ENCODE measurements at regions not wholly inside any gene's neighbourhood (a gene's known extent, or its start where the extent isn't known, plus 50 kb on each side); places are given as distances from the start of the nearest gene placed in this dataset.
A peak's percentile ranks its signal among the peaks of the same experiment; 100 is the strongest.
"Not testable (repeated sequence)": the region's sequence is repeated elsewhere in the genome, so short reads cannot be mapped to it uniquely, and the experiment has no call there.

GRCh38 chr16:66099306-66099705 lies 267.2 kb upstream of the CDH5 start:
- no peak for DNase-seq (ENCODE audit: low spot score)

GRCh38 chr16:66097751-66098150 lies 268.7 kb upstream of the CDH5 start:
- no peak for DNase-seq (ENCODE audit: low spot score)

- no peak for DNase-seq (ENCODE audit: low spot score)
Measured at GRCh38 chr16:66095676-66096075, 270.8 kb upstream of the CDH5 start.

- DNase-seq (ENCODE audit: low spot score) = no peak
Measured at GRCh38 chr16:66093191-66093590, 273.3 kb upstream of the CDH5 start.

- no peak for DNase-seq (ENCODE audit: low spot score)
Measured at GRCh38 chr16:66091471-66091891, 275.0 kb upstream of the CDH5 start.

GRCh38 chr16:66088681-66089080 lies 277.8 kb upstream of the CDH5 start:
- DNase-seq (ENCODE audit: low spot score) = no peak

GRCh38 chr16:66087308-66087707 lies 279.2 kb upstream of the CDH5 start:
- DNase-seq (ENCODE audit: low spot score) = no peak

GRCh38 chr16:66085651-66086050 lies 280.8 kb upstream of the CDH5 start:
- no peak for DNase-seq (ENCODE audit: low spot score)

GRCh38 chr16:66084731-66085130 lies 281.8 kb upstream of the CDH5 start:
- DNase-seq (ENCODE audit: low spot score) = not testable (repeated sequence)

- DNase-seq (ENCODE audit: low spot score) = no peak
Measured at GRCh38 chr16:66084306-66084705, 282.2 kb upstream of the CDH5 start.

- DNase-seq (ENCODE audit: low spot score) = no peak
Measured at GRCh38 chr16:66083171-66083570, 283.3 kb upstream of the CDH5 start.

- no peak for DNase-seq (ENCODE audit: low spot score)
Measured at GRCh38 chr16:66082424-66082823, 284.1 kb upstream of the CDH5 start.

- peak; percentile 87 for DNase-seq (ENCODE audit: low spot score)
Measured at GRCh38 chr16:66081775-66082366, 284.6 kb upstream of the CDH5 start.

GRCh38 chr16:66079671-66080334 lies 286.7 kb upstream of the CDH5 start:
- no peak for DNase-seq (ENCODE audit: low spot score)

GRCh38 chr16:66070140-66070917 lies 296.2 kb upstream of the CDH5 start:
- DNase-seq (ENCODE audit: low spot score) = no peak

- no peak for DNase-seq (ENCODE audit: low spot score)
Measured at GRCh38 chr16:66069587-66069986, 296.9 kb upstream of the CDH5 start.

GRCh38 chr16:66066404-66066803 lies 300.1 kb upstream of the CDH5 start:
- no peak for DNase-seq (ENCODE audit: low spot score)

GRCh38 chr16:66065925-66066324 lies 300.6 kb upstream of the CDH5 start:
- no peak for DNase-seq (ENCODE audit: low spot score)

GRCh38 chr16:66064801-66065530 lies 301.5 kb upstream of the CDH5 start:
- DNase-seq (ENCODE audit: low spot score) = no peak

- DNase-seq (ENCODE audit: low spot score) = no peak
Measured at GRCh38 chr16:66058832-66059231, 307.7 kb upstream of the CDH5 start.

- no peak for DNase-seq (ENCODE audit: low spot score)
Measured at GRCh38 chr16:66058172-66058691, 308.3 kb upstream of the CDH5 start.

GRCh38 chr16:66057057-66057456 lies 309.4 kb upstream of the CDH5 start:
- DNase-seq (ENCODE audit: low spot score) = no peak
